Ureter (tissue), 1 donor: ENCODE measurements at regions not wholly inside any gene's neighbourhood (a gene's known extent, or its start where the extent isn't known, plus 50 kb on each side); places are given as distances from the start of the nearest gene placed in this dataset.
"Not testable (repeated sequence)": the region's sequence is repeated elsewhere in the genome, so short reads cannot be mapped to it uniquely, and the experiment has no call there.

ENCODE experiments used
- DNase-seq: peaks from one replicate; pipeline ENCODE4 v3.0.0-alpha.2; 2020; ENCODE audit warnings: low spot score
- donor health status: DM: yes; HTN: yes; CAD: no.

GRCh38 chr3:106397006-106397405, 528.2 kb upstream of the CBLB start:
- DNase-seq, result no peak

- no peak for DNase-seq
Observed at GRCh38 chr3:106398891-106399600, 530.2 kb upstream of the CBLB start.

- DNase-seq, result no peak
Observed at GRCh38 chr3:106399761-106400160, 530.9 kb upstream of the CBLB start.

- DNase-seq, result no peak
Observed at GRCh38 chr3:106401666-106402490, 533.1 kb upstream of the CBLB start.

- no peak for DNase-seq
Observed at GRCh38 chr3:106403371-106404145, 534.7 kb upstream of the CBLB start.

- DNase-seq, result no peak
Observed at GRCh38 chr3:106413683-106414082, 544.9 kb upstream of the CBLB start.

GRCh38 chr3:106420628-106421027, 551.8 kb upstream of the CBLB start:
- DNase-seq, result no peak

- DNase-seq, result no peak
Observed at GRCh38 chr3:106421426-106421825, 552.6 kb upstream of the CBLB start.

- no peak for DNase-seq
Observed at GRCh38 chr3:106421909-106422308, 553.1 kb upstream of the CBLB start.

GRCh38 chr3:106423321-106424225, 554.8 kb upstream of the CBLB start:
- no peak for DNase-seq

- no peak for DNase-seq
Observed at GRCh38 chr3:106425026-106425425, 556.2 kb upstream of the CBLB start.

- no peak for DNase-seq
Observed at GRCh38 chr3:106425916-106426315, 557.1 kb upstream of the CBLB start.

- no peak for DNase-seq
Observed at GRCh38 chr3:106428565-106428994, 559.8 kb upstream of the CBLB start.

- no peak for DNase-seq
Observed at GRCh38 chr3:106431721-106432120, 562.9 kb upstream of the CBLB start.

- no peak for DNase-seq
Observed at GRCh38 chr3:106435899-106436453, 567.2 kb upstream of the CBLB start.

- no peak for DNase-seq
Observed at GRCh38 chr3:106438887-106439286, 570.1 kb upstream of the CBLB start.

GRCh38 chr3:106440672-106441071, 571.9 kb upstream of the CBLB start:
- DNase-seq, result no peak

GRCh38 chr3:106446271-106446670, 577.5 kb upstream of the CBLB start:
- no peak for DNase-seq

- DNase-seq, result no peak
Observed at GRCh38 chr3:106447723-106448301, 579.0 kb upstream of the CBLB start.

- not testable (repeated sequence) for DNase-seq
Observed at GRCh38 chr3:106448372-106448966, 579.7 kb upstream of the CBLB start.
